Fibroblast of the aortic adventitia (primary cell): ENCODE measurements at regions not wholly inside any gene's neighbourhood (a gene's known extent, or its start where the extent isn't known, plus 50 kb on each side); places are given as distances from the start of the nearest gene placed in this dataset.
A peak's percentile ranks its signal among the peaks of the same experiment; 100 is the strongest.

Experiments used
- DNase-seq: peaks from one replicate; pipeline ENCODE4 v3.0.0-alpha.2; 2010; ENCODE audit warnings: low read depth
- H3K4me3 ChIP-seq: 2 replicates; pipeline ENCODE4 v1.5.1; 2011; ENCODE audit warnings: low read depth, mild to moderate bottlenecking, control low read depth, low read length, moderate library complexity
- CTCF ChIP-seq: IDR thresholded peaks from 2 replicates; pipeline ENCODE4 v1.5.1; 2011; ENCODE audit warnings: mild to moderate bottlenecking, low read length, control low read depth, inconsistent platforms; ENCODE audit not compliant: insufficient read depth

- TF ChIP-seq CTCF = no peak
- DNase-seq = peak; percentile 55
- no peak overlapping the region for H3K4me3 ChIP-seq
These were observed 265.0 kb downstream of the TENT5A start for GRCh38 chr6:81487489-81487888.

- TF ChIP-seq CTCF = no peak
- DNase-seq = no peak
- H3K4me3 ChIP-seq = no peak overlapping the region
These were observed 266.2 kb downstream of the TENT5A start for GRCh38 chr6:81486234-81486633.

GRCh38 chr6:81485395-81485794 lies 267.1 kb downstream of the TENT5A start:
- TF ChIP-seq CTCF = no peak
- no peak for DNase-seq
- no peak overlapping the region for H3K4me3 ChIP-seq

- no peak for DNase-seq
- TF ChIP-seq CTCF = no peak
- no peak overlapping the region for H3K4me3 ChIP-seq
These were observed 268.2 kb downstream of the TENT5A start for GRCh38 chr6:81484251-81484650.

GRCh38 chr6:81480139-81480538 lies 272.3 kb downstream of the TENT5A start:
- peak; percentile 12 for DNase-seq
- no peak for TF ChIP-seq CTCF
- no peak overlapping the region for H3K4me3 ChIP-seq

GRCh38 chr6:81476881-81477280 lies 275.6 kb downstream of the TENT5A start:
- peak; percentile 77 for DNase-seq
- H3K4me3 ChIP-seq = no peak overlapping the region
- TF ChIP-seq CTCF = no peak

- no peak overlapping the region for H3K4me3 ChIP-seq
- TF ChIP-seq CTCF = no peak
- peak; percentile 73 for DNase-seq
These were observed 276.8 kb downstream of the TENT5A start for GRCh38 chr6:81475646-81476045.
